ENCODE measurements at regions not wholly inside any gene's neighbourhood (a gene's known extent, or its start where the extent isn't known, plus 50 kb on each side); places are given as distances from the start of the nearest gene placed in this dataset.

DNA sequence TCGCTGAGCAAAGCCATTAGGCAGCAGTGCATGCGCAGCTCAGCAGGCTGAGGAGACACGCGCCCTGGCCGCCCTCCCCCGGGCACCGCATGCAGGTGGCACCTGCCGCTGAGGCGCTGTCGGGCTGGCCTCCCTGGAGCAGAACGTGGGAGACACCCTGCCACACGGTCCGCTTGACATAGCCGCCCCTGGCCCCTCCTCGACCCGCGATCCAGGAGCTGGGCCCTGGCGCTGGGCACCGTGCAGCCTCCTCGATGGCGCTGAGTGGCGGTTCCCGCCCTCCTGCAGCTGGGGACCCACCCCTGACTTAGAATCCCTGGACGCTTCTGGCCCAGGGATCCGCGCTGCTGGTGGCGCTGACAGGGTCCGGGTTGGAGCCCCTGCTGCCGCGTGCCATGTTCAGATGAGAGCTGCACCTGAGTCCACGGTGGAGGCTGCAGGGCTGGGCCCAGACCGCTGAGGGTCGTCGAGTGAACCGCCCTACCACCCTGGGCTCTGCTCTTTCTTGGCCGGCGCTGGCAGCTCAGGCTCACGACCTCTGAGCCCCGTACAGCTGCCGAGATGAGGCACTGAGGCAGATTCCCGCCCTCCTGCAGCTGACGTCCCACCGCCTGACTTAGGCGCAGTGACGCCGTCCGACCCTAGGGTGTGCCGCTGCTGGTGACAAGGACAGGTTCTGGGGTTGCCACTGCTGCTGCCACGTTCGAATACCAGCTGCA lies 116.8 kb downstream of the OR13A1 start:
- DNase-seq = no peak

- DNase-seq = no peak
Measured at GRCh38 chr10:45199205-45199740, 116.1 kb downstream of the OR13A1 start.

- DNase-seq = no peak
Measured at GRCh38 chr10:45201271-45201670, 114.1 kb downstream of the OR13A1 start.

- no peak for DNase-seq
Measured at GRCh38 chr10:45202242-45202641, 113.2 kb downstream of the OR13A1 start.

GRCh38 chr10:45204954-45205775 lies 110.2 kb downstream of the OR13A1 start:
- DNase-seq = no peak

- DNase-seq = no peak
Measured at GRCh38 chr10:45209888-45210287, 105.5 kb downstream of the OR13A1 start.

- DNase-seq = no peak
Measured at GRCh38 chr10:45211576-45211975, 103.8 kb downstream of the OR13A1 start.

DNA sequence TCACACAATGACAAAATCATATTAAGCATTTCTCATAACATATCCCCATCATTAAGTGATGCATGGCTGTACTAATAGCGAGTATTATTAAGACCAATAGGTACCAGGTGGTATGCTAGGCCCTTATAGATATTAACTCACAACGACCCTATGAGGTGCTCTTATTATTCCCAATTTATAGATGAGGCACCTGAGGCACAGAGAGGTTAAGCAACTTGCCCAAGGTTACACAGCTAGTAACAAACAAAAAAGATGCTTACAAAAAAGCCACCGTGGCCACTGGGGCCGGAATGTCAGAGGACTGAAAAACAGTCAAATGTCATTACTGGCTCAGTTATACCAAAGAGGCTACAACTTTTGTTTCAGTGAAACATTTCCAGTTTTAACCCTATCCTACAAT lies 96.0 kb downstream of the OR13A1 start:
- no peak for DNase-seq

DNA sequence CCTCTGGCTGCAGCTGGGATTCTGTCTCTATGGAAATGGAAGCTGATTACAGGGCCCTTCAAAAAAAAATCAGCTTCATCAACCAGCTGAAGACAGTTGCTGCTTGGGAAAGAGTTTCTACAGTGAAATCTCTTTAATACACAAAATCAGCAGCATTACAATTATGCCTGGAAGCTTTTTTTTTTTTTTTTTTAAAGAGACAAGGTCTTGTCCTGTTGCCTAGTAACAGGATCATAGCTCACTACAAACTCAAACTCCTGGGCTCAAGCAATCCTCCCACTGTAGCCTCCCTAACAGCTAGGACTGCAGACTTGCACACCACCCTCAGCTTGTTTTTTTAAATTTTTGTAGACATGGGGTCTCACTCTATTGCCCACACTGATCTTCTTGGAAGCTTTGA lies 94.5 kb downstream of the OR13A1 start:
- DNase-seq = no peak

DNA sequence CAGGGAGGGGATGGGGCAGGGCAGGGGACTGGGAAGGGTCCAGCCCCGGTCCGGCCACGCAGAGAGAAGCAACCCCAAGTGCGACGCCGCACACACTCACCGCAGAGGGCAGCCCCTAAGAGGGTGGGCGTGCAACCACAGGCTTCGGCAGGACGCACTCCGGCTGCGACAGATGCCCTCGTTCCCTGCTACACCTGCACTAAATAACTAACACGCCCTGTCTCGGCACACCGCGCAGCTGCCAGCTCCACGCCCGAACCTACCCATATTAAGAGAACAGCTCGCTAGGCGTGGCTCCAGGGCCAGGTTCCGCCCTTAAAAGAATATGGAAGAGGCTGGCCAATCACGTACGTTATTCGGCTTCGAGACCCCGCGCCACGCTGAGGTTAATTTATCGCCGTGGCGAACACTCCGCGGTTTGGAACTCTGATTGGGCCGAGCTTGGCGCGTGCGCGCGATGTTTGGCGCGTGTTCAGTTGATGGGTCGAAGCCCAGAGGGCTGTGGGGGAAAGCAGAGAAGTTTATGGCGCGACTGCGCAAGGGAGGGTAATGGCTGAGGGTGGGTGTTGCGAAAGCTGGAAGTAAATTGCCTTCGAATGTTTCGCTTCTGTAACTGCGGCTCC lies 91.1 kb downstream of the OR13A1 start:
- no peak for DNase-seq

DNA sequence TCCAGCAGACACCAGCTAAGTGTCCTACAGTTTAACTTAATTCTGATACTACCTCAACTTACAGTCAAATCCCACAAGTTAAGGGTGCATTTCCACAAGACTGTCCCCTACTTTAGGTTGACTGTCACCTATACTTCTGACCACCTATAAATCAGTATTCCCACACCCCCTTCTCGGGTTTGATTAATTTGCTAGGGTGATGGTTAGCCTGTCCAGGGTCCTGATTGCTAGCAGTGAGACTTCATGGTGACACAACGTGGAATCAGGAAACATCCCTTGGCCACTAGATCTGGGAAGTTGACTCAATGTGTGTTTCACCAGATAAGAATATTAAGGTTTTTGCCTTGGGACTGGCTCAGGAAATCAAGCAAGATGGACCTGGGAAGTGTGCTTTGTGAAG lies 88.4 kb downstream of the OR13A1 start:
- DNase-seq = no peak

DNA sequence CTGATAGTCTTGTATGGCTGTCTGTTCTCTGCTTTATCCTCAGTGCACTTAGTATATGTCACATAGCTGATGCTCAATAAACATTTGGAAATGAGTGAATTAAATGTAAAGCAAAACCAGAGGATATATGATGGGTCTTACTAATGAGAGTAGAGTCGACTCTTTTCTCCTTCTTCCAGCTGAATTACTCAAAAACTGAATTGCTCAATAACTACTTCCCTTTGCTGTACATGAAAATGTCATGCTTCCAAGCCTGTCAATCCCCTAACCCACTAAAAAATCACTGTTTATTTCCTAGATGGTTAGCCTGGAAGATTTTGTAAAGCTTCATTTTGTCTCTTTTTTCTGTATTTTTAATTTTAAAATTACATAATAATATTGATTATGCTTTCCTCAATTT lies 88.0 kb downstream of the OR13A1 start:
- DNase-seq = no peak

GRCh38 chr10:45229823-45230222 lies 85.6 kb downstream of the OR13A1 start:
- DNase-seq = no peak

- peak; percentile 55 to 70 for DNase-seq
Measured at GRCh38 chr10:45235260-45235769, 80.1 kb downstream of the OR13A1 start.

GRCh38 chr10:45235798-45236220 lies 79.6 kb downstream of the OR13A1 start:
- no peak for DNase-seq

DNA sequence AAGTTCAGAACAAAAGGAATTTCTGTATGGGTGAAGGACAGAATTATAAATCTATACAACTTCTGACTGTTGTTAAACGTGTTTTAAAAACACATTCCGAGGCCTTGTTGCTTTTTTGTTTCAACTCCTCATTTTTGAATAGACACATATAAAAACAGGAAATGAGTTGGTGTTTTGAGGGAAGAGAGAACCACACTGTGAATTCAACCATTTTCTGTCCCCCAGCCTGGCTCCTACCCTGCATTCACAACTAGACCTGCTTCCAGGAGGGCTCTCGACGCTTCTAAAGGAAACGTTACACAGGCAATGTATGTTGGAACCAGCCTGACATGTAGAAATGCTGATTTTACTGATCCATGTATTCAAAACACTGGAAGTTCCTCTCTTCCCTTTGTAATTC lies 76.5 kb downstream of the OR13A1 start:
- no peak for DNase-seq

- DNase-seq = no peak
Measured at GRCh38 chr10:45239642-45240041, 75.8 kb downstream of the OR13A1 start.

DNA sequence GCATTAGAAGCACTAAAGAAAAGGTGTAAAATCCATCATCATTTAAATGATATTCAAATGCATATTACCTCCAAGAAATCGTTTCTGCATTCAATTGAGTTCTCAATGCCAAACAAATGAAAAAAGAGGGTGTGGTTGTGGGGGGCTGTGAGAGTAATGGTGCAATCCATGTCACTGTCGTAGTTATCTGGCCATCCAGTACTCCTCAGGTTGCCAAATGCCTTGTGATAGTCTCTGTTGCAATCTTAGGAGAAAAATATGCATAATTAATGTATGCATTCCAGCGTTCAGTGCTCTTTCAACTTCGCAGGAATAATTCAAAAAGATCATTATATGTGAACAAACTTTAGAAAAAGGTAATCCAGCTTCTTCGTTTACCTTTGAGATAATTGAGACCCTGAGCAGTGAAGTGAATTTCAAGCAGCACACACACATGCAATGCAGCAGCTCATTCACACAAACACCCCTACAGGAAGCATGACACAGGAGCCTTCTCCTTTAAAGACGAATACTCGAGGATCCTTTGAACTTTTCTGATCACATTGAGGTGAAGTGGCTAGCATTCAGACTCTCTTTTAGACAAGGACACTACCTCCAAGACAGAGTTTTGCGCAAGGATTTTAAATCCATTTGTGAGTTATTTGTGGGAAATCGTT lies 73.4 kb downstream of the OR13A1 start:
- no peak for DNase-seq

DNA sequence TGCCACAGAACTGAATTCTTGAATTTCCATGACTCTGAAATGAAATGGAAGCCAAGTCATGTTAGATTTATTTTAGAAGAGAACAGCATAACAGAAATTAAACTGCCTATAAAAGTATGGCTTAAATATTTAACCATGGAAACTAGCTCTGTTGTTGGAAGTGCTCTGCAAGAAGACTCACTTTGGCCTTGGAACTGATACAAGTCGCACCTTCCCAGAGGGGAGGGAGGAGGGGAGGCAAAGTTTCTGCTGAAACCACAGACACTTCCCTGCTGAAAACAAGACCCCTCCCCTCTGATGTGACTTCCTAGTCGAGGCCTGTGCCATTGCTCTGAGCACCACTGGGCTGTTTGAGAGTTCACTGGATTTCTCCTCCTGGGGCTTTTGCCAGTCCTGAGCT lies 72.1 kb downstream of the OR13A1 start:
- no peak for DNase-seq

- no peak for DNase-seq
Measured at GRCh38 chr10:45246522-45246921, 68.9 kb downstream of the OR13A1 start.

- peak; percentile 22 to 69 for DNase-seq
Measured at GRCh38 chr10:45249978-45250693, 65.3 kb downstream of the OR13A1 start.

GRCh38 chr10:45250694-45251075 lies 64.7 kb downstream of the OR13A1 start:
- DNase-seq = peak; percentile 4 to 16

Measured in CD4-positive, alpha-beta T cell treated with Interleukin-4 for 1 hour (primary cell).